Naive thymus-derived CD8-positive, alpha-beta T cell (primary cell): ENCODE measurements at regions not wholly inside any gene's neighbourhood (a gene's known extent, or its start where the extent isn't known, plus 50 kb on each side); places are given as distances from the start of the nearest gene placed in this dataset.
"Not testable (repeated sequence)": the region's sequence is repeated elsewhere in the genome, so short reads cannot be mapped to it uniquely, and the experiment has no call there.

ENCODE experiments used
- ATAC-seq, 2 donors: fragments of 150-1000 bp; cut with Tn5 transposase in 1 of 2; sonication (Bioruptor Pico), chemical (Tn5 transposase) in 1 of 2; 1 replicate in 1 of 2; 2 replicates in 1 of 2; pipeline ENCODE4 v1.10.0; 2021; ENCODE audit warnings: mild to moderate bottlenecking in 2 of 2, moderate library complexity in 2 of 2
- POLR2A ChIA-PET: fragments of 350-600 bp; sonication (Branson Sonifier 250); formaldehyde crosslinking; loops from one replicate; lab custom pipeline; 2021; ENCODE audit warnings: antibody characterized with exemption; lab: Charles Lee
- DNase-seq, 10 donors: peaks; one replicate each; pipeline versions ENCODE4 v3.0.0 to v3.0.0-alpha.2; 2020 to 2022
- H3K27ac Mint-ChIP-seq, 10 donors: one replicate each; pipeline ENCODE4 v1.8.0; 2020 to 2022; ENCODE audit warnings: mild to moderate bottlenecking in 10 of 10, mixed read lengths in 10 of 10, moderate library complexity in 4 of 10, inconsistent platforms in 1 of 10
- H3K27me3 Mint-ChIP-seq, 5 donors: one replicate each; pipeline ENCODE4 v1.8.0; 2021 to 2022; ENCODE audit warnings: mixed read lengths in 5 of 5
- H3K36me3 Mint-ChIP-seq, 3 donors: one replicate each; pipeline ENCODE4 v1.8.0; 2020 to 2022; ENCODE audit warnings: mixed read lengths in 3 of 3, mild to moderate bottlenecking in 2 of 3, inconsistent platforms in 1 of 3
- H3K4me1 Mint-ChIP-seq, 4 donors: one replicate each; pipeline ENCODE4 v1.8.0; 2021 to 2022; ENCODE audit warnings: mixed read lengths in 4 of 4
- H3K4me3 Mint-ChIP-seq, 10 donors: one replicate each; pipeline ENCODE4 v1.8.0; 2020 to 2022; ENCODE audit warnings: mild to moderate bottlenecking in 10 of 10, mixed read lengths in 10 of 10, moderate library complexity in 6 of 10, inconsistent platforms in 1 of 10
- H3K9me3 Mint-ChIP-seq, 9 donors: one replicate each; pipeline ENCODE4 v1.8.0; 2020 to 2022; ENCODE audit warnings: mixed read lengths in 9 of 9, mild to moderate bottlenecking in 3 of 9, inconsistent platforms in 1 of 9, moderate library complexity in 1 of 9

DNA sequence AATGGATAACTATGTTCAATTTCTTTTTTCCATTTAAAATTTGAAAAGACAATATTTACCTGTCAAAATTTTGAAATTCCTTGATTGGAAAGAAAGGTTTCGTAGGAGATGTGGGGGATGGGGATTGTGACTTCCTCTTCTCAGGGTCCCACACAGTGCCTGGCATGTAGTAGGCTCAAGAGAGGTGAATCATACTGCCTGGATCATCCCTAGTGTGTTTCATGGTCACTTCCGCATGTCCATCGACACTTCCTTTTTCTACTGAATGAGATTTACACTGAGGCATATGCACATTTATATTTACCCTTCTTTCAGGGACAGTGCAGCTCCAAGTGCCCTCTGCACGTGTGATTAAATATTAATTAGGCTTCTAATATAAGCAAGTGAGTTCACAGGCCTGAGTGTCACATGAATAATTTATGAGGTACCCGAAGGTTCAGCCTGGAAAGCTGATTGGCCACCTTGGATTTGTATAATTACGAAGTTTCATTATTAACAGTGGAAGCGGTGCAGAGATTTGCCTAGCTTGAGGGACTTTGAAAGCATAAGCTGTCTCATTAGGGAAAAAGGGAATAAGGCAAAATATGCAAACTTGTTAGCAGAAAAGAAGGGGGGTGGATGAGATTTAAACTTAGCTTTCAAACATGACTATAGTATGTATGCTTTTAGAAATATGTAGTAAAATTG lies 177.5 kb upstream of the MMS22L start:
- DNase-seq (no peak), ATAC-seq (no peak)
- Mint-ChIP-seq H3K4me1 (peaks cover 0 to 2% (median 0%) of the 10 kb centered on the region in 4 donors), H3K9me3 (no peaks in the 10 kb centered on the region), H3K27me3 (peaks cover 0 to 9% (median 2%) of the 10 kb centered on the region in 5 donors), H3K36me3 (no peaks in the 10 kb centered on the region), H3K27ac (no peak overlapping the region), H3K4me3 (no peak overlapping the region)
- POLR2A ChIA-PET = no interaction called here

GRCh38 chr6:97461218-97461617 lies 178.2 kb upstream of the MMS22L start:
- Mint-ChIP-seq H3K27me3 (peaks cover 0 to 9% (median 2%) of the 10 kb centered on the region in 5 donors), H3K36me3 (no peaks in the 10 kb centered on the region), H3K4me1 (peaks cover 0 to 2% (median 0%) of the 10 kb centered on the region in 4 donors), H3K27ac (no peak overlapping the region), H3K9me3 (no peaks in the 10 kb centered on the region), H3K4me3 (no peak overlapping the region)
- POLR2A ChIA-PET = no interaction called here
- ATAC-seq (no peak), DNase-seq (no peak)

- Mint-ChIP-seq H3K9me3 (no peaks in the 10 kb centered on the region), H3K36me3 (no peaks in the 10 kb centered on the region), H3K27me3 (peaks cover 0 to 9% (median 2%) of the 10 kb centered on the region in 5 donors), H3K4me3 (no peak overlapping the region), H3K4me1 (no peaks in the 10 kb centered on the region), H3K27ac (no peak overlapping the region)
- ATAC-seq (no peak), DNase-seq (no peak)
- POLR2A ChIA-PET = no interaction called here
Measured at GRCh38 chr6:97462031-97462430, 179.0 kb upstream of the MMS22L start.

DNA sequence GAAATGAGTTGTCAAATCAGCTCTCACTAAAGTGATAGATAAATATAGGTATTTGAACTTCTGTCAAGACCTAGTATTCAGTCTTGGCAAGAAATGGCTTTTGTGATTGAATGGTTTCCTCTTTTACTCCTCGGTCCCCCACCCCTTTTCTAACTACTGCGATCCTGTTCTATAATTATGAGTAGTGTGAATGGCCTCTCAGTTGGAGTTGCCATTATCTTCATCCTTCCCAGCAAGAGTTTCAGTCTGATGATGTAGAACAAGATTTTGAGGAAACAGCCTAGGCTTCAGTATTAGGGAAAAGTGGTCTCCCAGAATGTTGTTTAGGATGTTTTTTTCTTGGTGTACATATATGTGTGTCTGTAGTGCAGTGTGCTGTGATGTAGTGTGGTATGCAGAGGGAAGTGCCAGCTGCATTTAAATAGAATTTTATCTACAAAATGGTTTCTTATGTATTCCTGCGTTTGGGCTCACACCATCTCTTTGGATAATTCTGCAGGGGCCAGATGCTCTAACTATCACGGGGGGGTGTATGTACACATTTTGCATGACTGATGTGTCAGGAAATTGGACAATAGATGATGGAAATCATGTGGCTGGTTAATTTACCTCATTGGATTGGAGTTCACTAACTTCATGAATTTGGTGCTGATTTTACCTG lies 180.1 kb upstream of the MMS22L start:
- Mint-ChIP-seq H3K4me3 (no peak overlapping the region), H3K9me3 (no peaks in the 10 kb centered on the region), H3K27ac (no peak overlapping the region), H3K27me3 (peaks cover 0 to 9% (median 2%) of the 10 kb centered on the region in 5 donors), H3K36me3 (no peaks in the 10 kb centered on the region), H3K4me1 (no peaks in the 10 kb centered on the region)
- DNase-seq = no peak
- POLR2A ChIA-PET = no interaction called here
- no peak for ATAC-seq

DNA sequence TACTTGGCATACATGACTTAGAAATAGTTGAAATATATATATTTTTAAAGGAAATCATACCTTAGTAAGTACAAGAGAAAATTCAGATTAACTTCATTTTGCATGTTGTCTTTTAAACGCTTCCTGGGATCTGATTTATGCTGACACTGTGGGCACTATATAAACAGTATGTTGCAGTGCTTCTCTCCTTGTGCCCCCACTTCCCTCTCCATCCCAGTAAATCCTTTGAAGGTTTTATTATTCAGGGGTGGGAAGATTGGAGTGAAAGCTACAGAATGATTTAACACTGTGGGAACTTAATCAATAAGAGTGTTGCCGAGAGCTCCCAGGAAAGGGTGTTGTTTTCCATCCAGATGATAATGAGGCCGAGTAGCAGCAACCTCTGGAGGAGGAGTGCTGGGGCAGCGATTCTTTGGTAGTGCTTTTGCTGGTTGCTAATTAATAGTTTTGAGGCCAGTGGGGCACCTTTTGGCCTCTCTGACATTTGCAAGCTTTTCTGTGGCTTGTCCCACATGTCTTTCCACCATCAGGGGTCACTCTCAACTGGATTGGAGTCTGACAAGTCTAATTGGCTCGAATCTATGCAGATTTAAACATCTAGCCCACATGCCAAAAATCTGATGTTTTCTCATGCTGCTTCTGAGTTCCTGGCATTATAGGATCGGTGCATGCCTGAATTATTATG lies 183.0 kb upstream of the MMS22L start:
- Mint-ChIP-seq H3K9me3 (peaks cover 0 to 2% (median 0%) of the 10 kb centered on the region in 9 donors), H3K4me1 (no peaks in the 10 kb centered on the region), H3K4me3 (no peak overlapping the region), H3K27ac (no peak overlapping the region), H3K27me3 (peaks cover 0 to 8% (median 1%) of the 10 kb centered on the region in 5 donors), H3K36me3 (no peaks in the 10 kb centered on the region)
- ATAC-seq = no peak
- POLR2A ChIA-PET = no interaction called here
- DNase-seq = no peak

GRCh38 chr6:97468981-97469380 lies 186.0 kb upstream of the MMS22L start:
- no peak for DNase-seq
- Mint-ChIP-seq H3K27ac (no peak overlapping the region), H3K36me3 (no peaks in the 10 kb centered on the region), H3K4me1 (no peaks in the 10 kb centered on the region), H3K4me3 (no peak overlapping the region), H3K27me3 (peaks cover 0 to 8% (median 0%) of the 10 kb centered on the region in 5 donors), H3K9me3 (peaks cover 0 to 2% (median 0%) of the 10 kb centered on the region in 9 donors)
- POLR2A ChIA-PET = no interaction called here
- ATAC-seq = no peak

GRCh38 chr6:97469451-97469850 lies 186.4 kb upstream of the MMS22L start:
- no peak overlapping the region for H3K27ac Mint-ChIP-seq
- no peak overlapping the region for H3K4me3 Mint-ChIP-seq
- POLR2A ChIA-PET = no interaction called here
- peaks cover 0 to 2% (median 0%) of the 10 kb centered on the region in 9 donors for H3K9me3 Mint-ChIP-seq
- no peaks in the 10 kb centered on the region for H3K4me1 Mint-ChIP-seq
- DNase-seq (no peak), ATAC-seq (no peak)
- H3K36me3 Mint-ChIP-seq = no peaks in the 10 kb centered on the region
- H3K27me3 Mint-ChIP-seq = peaks cover 0 to 8% (median 0%) of the 10 kb centered on the region in 5 donors

- Mint-ChIP-seq H3K9me3 (peaks cover 0 to 2% (median 0%) of the 10 kb centered on the region in 9 donors), H3K27me3 (peaks cover 0 to 8% (median 1%) of the 10 kb centered on the region in 5 donors), H3K27ac (no peak overlapping the region), H3K4me3 (no peak overlapping the region), H3K4me1 (no peaks in the 10 kb centered on the region), H3K36me3 (no peaks in the 10 kb centered on the region)
- ATAC-seq (no peak), DNase-seq (no peak)
- POLR2A ChIA-PET = no interaction called here
Measured at GRCh38 chr6:97470322-97470721, 187.3 kb upstream of the MMS22L start.

DNA sequence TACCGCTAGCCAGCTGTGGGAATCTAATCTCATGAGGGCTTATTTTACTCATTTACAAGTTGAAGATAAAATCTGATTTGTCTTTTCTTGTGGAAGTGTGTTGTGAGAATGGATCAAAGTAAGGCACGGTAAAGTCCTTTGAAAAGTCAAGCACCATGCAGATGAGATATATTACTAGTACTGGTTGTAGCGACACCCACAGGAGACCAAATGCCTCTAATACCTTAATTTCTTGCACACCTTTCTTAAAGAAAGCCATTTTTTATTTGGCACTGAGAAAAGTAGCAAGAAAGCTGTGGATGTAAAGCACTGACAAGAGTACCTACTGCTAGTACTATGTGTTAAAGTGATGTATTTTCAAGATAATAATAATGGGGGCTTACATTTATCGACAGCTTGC lies 191.0 kb upstream of the MMS22L start:
- Mint-ChIP-seq H3K9me3 (peaks cover 0 to 2% (median 0%) of the 10 kb centered on the region in 9 donors), H3K27me3 (peaks cover 0 to 7% (median 4%) of the 10 kb centered on the region in 5 donors), H3K27ac (no peak overlapping the region), H3K36me3 (no peaks in the 10 kb centered on the region), H3K4me1 (no peaks in the 10 kb centered on the region), H3K4me3 (no peak overlapping the region)
- ATAC-seq (no peak), DNase-seq (no peak)
- POLR2A ChIA-PET = no interaction called here

- H3K9me3 Mint-ChIP-seq = no peaks in the 10 kb centered on the region
- DNase-seq = peak; percentile 10 to 72 (median 42)
- H3K36me3 Mint-ChIP-seq = no peaks in the 10 kb centered on the region
- POLR2A ChIA-PET = no interaction called here
- H3K27ac Mint-ChIP-seq = peak overlapping the region in 1 of 10 donors; percentile 10
- ATAC-seq = peak; percentile 87
- H3K4me1 Mint-ChIP-seq = no peaks in the 10 kb centered on the region
- no peak overlapping the region for H3K4me3 Mint-ChIP-seq
- peaks cover 8 to 19% (median 17%) of the 10 kb centered on the region in 5 donors for H3K27me3 Mint-ChIP-seq
Measured at GRCh38 chr6:97497713-97498331, 214.8 kb upstream of the MMS22L start.

DNA sequence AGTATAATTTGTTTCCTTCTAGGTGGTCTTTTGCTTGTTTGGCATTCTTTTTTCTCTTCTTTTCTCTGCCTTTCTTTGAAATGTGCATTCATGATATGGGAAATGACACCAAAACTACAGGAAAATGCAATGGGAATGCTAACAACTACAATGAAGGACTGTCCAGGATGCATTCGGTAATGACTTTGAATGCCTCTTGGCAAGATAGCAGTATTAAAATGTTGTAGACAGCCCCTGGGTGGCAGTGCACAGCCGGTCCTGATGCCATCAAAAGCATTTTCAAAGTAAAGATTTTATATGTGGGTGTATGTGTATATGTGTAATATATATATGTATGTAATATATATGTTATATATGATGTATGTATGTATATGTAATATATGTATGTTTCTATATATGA lies 218.8 kb upstream of the MMS22L start:
- Mint-ChIP-seq H3K9me3 (no peaks in the 10 kb centered on the region), H3K27me3 (peaks cover 13 to 29% (median 19%) of the 10 kb centered on the region in 5 donors), H3K4me1 (no peaks in the 10 kb centered on the region), H3K27ac (no peak overlapping the region), H3K36me3 (no peaks in the 10 kb centered on the region), H3K4me3 (no peak overlapping the region)
- ATAC-seq (no peak), DNase-seq (no peak)
- POLR2A ChIA-PET = no interaction called here

DNA sequence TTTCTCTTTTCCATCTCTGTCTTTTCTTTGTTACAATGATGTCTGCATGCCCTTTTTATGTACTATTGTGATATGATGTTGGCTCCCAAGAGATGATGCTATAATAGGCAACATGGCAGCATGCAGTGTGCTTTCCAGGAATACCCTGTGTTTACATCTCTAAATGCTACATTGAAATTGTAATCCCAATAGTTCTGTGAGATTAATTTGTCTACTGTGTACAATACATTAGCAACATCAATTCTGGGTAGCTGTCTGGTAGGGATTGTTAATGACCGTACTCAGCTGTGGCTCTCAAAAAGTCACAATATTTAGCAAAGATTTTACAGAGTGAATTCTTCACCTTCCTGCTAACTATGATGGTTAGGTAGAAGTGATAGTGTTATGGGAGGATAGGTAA lies 225.6 kb upstream of the MMS22L start:
- no peak overlapping the region for H3K27ac Mint-ChIP-seq
- no peaks in the 10 kb centered on the region for H3K36me3 Mint-ChIP-seq
- ATAC-seq (no peak), DNase-seq (no peak)
- H3K4me3 Mint-ChIP-seq = no peak overlapping the region
- H3K9me3 Mint-ChIP-seq = peaks cover 0 to 2% (median 0%) of the 10 kb centered on the region in 9 donors
- peaks cover 5 to 21% (median 14%) of the 10 kb centered on the region in 5 donors for H3K27me3 Mint-ChIP-seq
- H3K4me1 Mint-ChIP-seq = no peaks in the 10 kb centered on the region
- POLR2A ChIA-PET = no interaction called here

DNA sequence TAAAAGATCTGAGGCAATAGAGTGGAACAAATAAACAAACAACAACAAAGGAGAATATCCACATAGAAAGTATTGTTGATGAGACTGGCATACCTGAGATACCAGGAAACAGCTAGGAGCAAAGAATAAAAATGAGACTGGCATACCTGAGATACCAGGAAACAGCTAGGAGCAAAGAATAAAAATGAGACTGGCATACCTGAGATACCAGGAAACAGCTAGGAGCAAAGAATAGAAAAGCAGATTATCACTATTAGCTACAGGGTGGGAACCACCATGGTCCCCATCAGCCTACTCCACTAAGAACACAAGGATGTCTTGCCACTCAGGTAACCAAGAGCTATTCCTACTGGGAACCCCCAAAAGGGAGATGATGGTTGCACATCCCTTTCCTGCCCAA lies 230.2 kb upstream of the MMS22L start:
- H3K27ac Mint-ChIP-seq, DNase-seq, POLR2A ChIA-PET, H3K4me1 Mint-ChIP-seq, H3K36me3 Mint-ChIP-seq, H3K4me3 Mint-ChIP-seq, ATAC-seq: not testable (repeated sequence)
- Mint-ChIP-seq H3K9me3 (peaks cover 0 to 10% (median 4%) of the 10 kb centered on the region in 9 donors), H3K27me3 (peaks cover 5 to 19% (median 16%) of the 10 kb centered on the region in 5 donors)
